ENCODE measurements at regions not wholly inside any gene's neighbourhood (a gene's known extent, or its start where the extent isn't known, plus 50 kb on each side); places are given as distances from the start of the nearest gene placed in this dataset.
A peak's percentile ranks its signal among the peaks of the same experiment; 100 is the strongest.

DNA sequence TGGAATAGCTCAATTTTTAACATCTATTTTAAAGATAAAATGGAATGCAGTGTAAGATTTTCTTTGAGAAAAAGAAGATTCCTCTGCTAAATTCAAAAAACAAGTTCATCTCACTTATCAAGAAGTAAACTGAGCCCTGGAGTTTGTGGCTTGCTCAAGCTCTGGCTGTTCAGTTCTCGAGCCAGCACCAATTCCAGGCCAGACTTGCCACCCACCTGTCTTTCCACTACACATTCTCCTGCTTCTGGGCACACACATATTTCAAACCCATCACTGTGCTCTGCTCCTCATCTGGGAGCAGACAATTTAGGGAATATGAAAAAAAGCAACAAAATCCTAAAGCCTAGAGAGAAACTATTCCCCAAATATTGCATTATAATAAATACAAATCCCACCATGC lies 424.5 kb downstream of the ENC1 start:
- no peak for DNase-seq (ENCODE audit: extremely low spot score, unreplicated experiment)
- Mint-ChIP-seq H3K9me3 (peaks cover 5% of the 10 kb centered on the region), H3K4me1 (ENCODE audit: unreplicated experiment) (no peaks in the 10 kb centered on the region), H3K36me3 (no peaks in the 10 kb centered on the region), H3K27ac (no peak overlapping the region), H3K27me3 (no peaks in the 10 kb centered on the region), H3K4me3 (no peak overlapping the region)
- TF ChIP-seq CTCF (conservative IDR thresholded peaks at IDR 0.05): no peak

- no peaks in the 10 kb centered on the region for H3K36me3 Mint-ChIP-seq
- peak; percentile 56 for TF ChIP-seq CTCF (conservative IDR thresholded peaks at IDR 0.05)
- H3K27me3 Mint-ChIP-seq: no peaks in the 10 kb centered on the region
- H3K4me3 Mint-ChIP-seq: no peak overlapping the region
- no peak for DNase-seq (ENCODE audit: extremely low spot score, unreplicated experiment)
- no peaks in the 10 kb centered on the region for H3K4me1 Mint-ChIP-seq (ENCODE audit: unreplicated experiment)
- H3K27ac Mint-ChIP-seq: no peak overlapping the region
- peaks cover 4% of the 10 kb centered on the region for H3K9me3 Mint-ChIP-seq
Observed at GRCh38 chr5:74212336-74212735, 428.2 kb downstream of the ENC1 start.

DNA sequence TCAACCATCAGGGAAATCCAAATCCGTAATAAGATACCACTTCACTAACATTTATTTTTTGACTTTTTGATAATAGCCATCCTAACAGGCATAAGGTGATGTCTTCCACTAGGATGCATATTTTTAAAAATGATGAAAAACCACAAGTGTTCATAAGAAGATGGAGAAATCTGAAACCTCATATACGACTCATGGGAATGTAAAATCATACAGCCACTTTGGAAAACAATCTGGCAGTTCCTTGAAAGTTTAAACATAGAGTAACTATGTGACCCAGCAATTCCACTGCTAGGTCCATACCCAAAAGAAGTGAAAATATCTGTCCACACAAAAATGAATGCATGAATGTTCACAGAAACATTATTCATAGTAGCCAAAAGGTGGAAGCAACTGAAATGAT lies 431.0 kb downstream of the ENC1 start:
- H3K4me1 Mint-ChIP-seq (ENCODE audit: unreplicated experiment): peaks cover 9% of the 10 kb centered on the region
- H3K9me3 Mint-ChIP-seq: peaks cover 4% of the 10 kb centered on the region
- H3K27ac Mint-ChIP-seq: no peak overlapping the region
- no peak for DNase-seq (ENCODE audit: extremely low spot score, unreplicated experiment)
- H3K27me3 Mint-ChIP-seq: no peaks in the 10 kb centered on the region
- TF ChIP-seq CTCF (conservative IDR thresholded peaks at IDR 0.05): no peak
- H3K36me3 Mint-ChIP-seq: no peaks in the 10 kb centered on the region
- no peak overlapping the region for H3K4me3 Mint-ChIP-seq

DNA sequence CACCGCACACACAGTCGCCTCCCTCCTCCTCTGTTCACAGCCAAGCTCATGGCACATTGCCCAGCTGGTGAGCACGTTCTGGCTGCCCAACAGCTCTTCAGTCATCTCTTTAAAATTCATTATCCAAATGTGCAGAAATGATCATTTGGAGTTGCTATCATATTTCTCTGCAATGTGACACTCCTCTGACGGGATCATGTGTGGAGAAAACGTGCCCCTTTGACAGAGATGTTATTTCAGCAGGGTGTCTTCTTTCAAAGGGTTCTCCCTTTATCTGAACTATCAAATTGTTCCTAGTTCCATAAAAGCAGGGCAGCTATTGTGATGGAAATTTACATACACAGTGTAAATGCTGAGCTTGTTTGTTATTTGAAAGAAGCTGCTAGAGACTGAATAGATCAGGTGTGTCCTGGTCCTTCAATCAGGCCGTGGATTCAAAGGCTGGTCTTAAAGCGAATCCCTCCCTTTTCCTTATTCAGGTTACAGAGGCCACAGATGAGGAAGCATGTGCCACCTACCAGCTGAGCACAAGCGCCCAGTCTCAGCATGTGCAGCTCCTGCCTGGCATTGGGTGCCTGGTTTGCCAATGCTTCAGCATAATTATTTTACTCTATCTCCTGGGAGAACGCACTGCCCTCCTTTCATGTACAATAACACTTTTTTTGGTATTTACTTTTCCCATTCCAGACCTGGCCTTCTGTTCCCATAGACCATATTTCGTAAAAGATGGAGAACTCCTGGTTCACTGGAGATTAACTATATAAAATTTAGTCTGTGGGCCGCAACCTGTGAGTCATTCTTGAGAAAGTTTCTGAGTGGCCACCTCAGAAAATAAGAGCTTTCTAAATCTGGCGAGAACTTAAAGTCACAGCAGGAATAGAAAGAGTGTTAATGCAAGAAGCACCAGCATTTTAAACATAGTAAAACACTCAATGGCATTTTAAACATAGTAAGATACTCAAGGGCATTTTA lies 433.7 kb downstream of the ENC1 start:
- Mint-ChIP-seq H3K4me1 (ENCODE audit: unreplicated experiment) (peaks cover 9% of the 10 kb centered on the region), H3K36me3 (no peaks in the 10 kb centered on the region), H3K9me3 (peaks cover 4% of the 10 kb centered on the region), H3K27me3 (no peaks in the 10 kb centered on the region), H3K4me3 (no peak overlapping the region), H3K27ac (peak overlapping the region; percentile 13)
- no peak for DNase-seq (ENCODE audit: extremely low spot score, unreplicated experiment)
- TF ChIP-seq CTCF (conservative IDR thresholded peaks at IDR 0.05): no peak

DNA sequence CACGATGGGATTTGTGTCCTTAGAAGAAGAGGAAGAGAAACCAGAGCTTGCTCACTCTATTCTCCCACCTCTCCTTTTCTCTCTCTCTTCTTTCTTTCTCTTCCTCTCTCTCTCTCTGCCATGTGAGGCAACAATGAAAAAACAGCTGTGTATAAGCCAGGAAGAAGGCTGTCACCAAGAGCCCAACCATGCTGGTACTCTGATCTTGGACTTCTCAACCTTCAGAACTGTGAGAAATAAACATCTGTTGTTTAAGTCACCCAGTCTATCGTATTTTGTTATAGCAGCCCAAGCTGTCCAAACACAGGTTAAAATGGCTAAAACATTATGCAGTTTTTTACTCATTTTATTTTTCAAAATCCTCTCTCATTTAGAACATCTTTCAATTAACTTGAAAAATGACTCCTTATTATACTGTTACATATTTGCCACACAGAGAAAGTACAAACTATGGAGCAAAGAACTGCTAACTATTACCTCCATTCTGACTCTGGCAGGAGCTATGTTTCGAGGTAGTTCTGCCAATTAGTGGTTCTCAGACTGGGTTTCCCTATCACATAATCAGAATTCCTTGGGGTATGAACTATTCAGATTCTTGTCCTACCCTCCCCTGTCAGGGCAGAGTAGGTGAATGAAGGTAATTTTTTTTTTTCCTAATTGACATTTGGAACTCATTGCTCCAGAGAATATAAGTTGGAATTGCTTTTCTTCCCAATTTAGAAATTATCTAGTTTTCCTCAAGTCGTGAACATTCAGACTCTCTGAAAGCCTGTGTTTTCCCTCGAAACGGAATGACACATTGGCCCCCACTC lies 434.6 kb downstream of the ENC1 start:
- no peaks in the 10 kb centered on the region for H3K27me3 Mint-ChIP-seq
- H3K27ac Mint-ChIP-seq: peak overlapping the region; percentile 13
- H3K4me1 Mint-ChIP-seq (ENCODE audit: unreplicated experiment): peaks cover 16% of the 10 kb centered on the region
- no peak overlapping the region for H3K4me3 Mint-ChIP-seq
- no peaks in the 10 kb centered on the region for H3K36me3 Mint-ChIP-seq
- H3K9me3 Mint-ChIP-seq: peaks cover 4% of the 10 kb centered on the region
- TF ChIP-seq CTCF (conservative IDR thresholded peaks at IDR 0.05): no peak
- no peak for DNase-seq (ENCODE audit: extremely low spot score, unreplicated experiment)

All from type B pancreatic cell (in vitro differentiated cells).